ENCODE measurements at regions not wholly inside any gene's neighbourhood (a gene's known extent, or its start where the extent isn't known, plus 50 kb on each side); places are given as distances from the start of the nearest gene placed in this dataset.

DNA sequence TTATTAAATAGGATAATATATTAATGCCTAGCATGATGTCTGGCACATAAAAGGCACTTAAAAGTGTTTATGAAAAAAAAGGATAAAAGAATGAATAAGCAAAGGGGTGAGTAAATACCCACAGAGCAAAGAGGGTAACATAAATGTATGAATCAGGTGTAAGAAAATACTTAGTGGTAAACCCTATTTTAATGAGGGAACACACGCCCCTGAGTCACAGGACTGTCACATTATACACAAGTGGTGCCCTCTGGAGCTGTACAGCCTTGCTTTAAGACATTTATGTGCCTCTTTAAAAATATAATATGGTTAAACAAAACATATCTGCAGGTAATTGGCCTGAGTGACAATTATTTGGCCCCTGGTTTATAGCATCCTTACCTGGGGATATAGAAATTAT is 78.1 kb upstream of the PTBP2 start:
- no peak overlapping the region for H3K27ac ChIP-seq (ENCODE audit: low read depth in 1 of 2, low read length in 2 of 2)
- no peaks in the 10 kb centered on the region for H3K27me3 ChIP-seq (ENCODE audit: control insufficient read depth in 2 of 2, insufficient read depth in 2 of 2, low read length in 2 of 2)

DNA sequence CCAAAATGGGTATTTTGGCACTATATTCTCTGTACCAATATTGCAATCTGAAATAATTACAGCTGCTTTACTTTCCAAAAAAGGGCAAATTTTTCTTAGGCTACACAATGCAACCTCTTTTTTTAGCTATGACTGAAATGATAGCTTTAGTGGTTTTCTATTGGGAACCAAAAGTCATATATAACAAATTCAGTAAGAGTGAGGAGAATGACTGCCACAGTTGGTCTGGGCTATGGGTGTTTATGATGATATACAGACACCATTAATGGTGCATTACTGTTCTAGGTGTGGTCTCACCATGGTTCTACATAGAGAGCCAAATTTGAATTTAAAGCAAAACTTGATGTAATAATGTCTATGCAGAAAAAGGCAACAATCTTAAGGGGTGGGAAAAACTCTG is 72.3 kb upstream of the PTBP2 start:
- Histone ChIP-seq H2AFZ (ENCODE audit: insufficient read depth, low read depth, low read length, poor library complexity, severe bottlenecking) (no peak overlapping the region), H3K9ac (ENCODE audit: insufficient read depth, low read length, poor library complexity, severe bottlenecking) (no peak overlapping the region), H3K4me2 (replicated peaks; ENCODE audit: extremely low read depth, low read length, poor library complexity, severe bottlenecking) (no peak overlapping the region), H3K79me2 (ENCODE audit: insufficient read depth, low read length) (no peaks in the 10 kb centered on the region), H3K36me3 (replicated peaks in 1 of 2; ENCODE audit: control insufficient read depth in 1 of 2, insufficient read depth in 2 of 2, low read length in 2 of 2) (no peaks in the 10 kb centered on the region), H3K27me3 (ENCODE audit: control insufficient read depth in 2 of 2, insufficient read depth in 2 of 2, low read length in 2 of 2) (no peaks in the 10 kb centered on the region), H3K27ac (ENCODE audit: low read depth in 1 of 2, low read length in 2 of 2) (no peak overlapping the region), H3K4me3 (replicated peaks in 1 of 3; ENCODE audit: low read depth in 2 of 3, low read length in 3 of 3) (no peak overlapping the region), H3K9me3 (replicated peaks in 1 of 2; ENCODE audit: control insufficient read depth in 1 of 2, insufficient read depth in 1 of 2, low read length in 2 of 2) (peaks cover 0 to 5% of the 10 kb centered on the region in 2 donors), H3K4me1 (ENCODE audit: control insufficient read depth in 1 of 2, insufficient read depth in 2 of 2, low read length in 2 of 2) (no peaks in the 10 kb centered on the region), H4K20me1 (ENCODE audit: insufficient read depth, low read length) (no peaks in the 10 kb centered on the region)
- intact Hi-C loops (cut with micrococcal nuclease) = no loop called here
- H3K27ac Mint-ChIP-seq = no peak overlapping the region
- H3K4me3 Mint-ChIP-seq = no peak overlapping the region
- H3K36me3 Mint-ChIP-seq = no peaks in the 10 kb centered on the region
- H3K27me3 Mint-ChIP-seq (ENCODE audit: low read depth in 3 of 3) = peaks cover 0 to 3% (median 3%) of the 10 kb centered on the region in 3 donors
- no peak for DNase-seq
- H3K9me3 Mint-ChIP-seq = peaks cover 3 to 15% (median 9%) of the 10 kb centered on the region in 7 donors
- TF ChIP-seq, protein P1, sequence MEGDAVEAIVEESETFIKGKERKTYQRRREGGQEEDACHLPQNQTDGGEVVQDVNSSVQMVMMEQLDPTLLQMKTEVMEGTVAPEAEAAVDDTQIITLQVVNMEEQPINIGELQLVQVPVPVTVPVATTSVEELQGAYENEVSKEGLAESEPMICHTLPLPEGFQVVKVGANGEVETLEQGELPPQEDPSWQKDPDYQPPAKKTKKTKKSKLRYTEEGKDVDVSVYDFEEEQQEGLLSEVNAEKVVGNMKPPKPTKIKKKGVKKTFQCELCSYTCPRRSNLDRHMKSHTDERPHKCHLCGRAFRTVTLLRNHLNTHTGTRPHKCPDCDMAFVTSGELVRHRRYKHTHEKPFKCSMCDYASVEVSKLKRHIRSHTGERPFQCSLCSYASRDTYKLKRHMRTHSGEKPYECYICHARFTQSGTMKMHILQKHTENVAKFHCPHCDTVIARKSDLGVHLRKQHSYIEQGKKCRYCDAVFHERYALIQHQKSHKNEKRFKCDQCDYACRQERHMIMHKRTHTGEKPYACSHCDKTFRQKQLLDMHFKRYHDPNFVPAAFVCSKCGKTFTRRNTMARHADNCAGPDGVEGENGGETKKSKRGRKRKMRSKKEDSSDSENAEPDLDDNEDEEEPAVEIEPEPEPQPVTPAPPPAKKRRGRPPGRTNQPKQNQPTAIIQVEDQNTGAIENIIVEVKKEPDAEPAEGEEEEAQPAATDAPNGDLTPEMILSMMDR (IDR thresholded peaks at IDR 0.05) = no peak
- H3K4me1 Mint-ChIP-seq = no peaks in the 10 kb centered on the region

More for the DNA sequence above, 78.1 kb upstream of the PTBP2 start:
- Mint-ChIP-seq H3K4me3 (no peak overlapping the region), H3K4me1 (no peaks in the 10 kb centered on the region), H3K27ac (no peak overlapping the region), H3K9me3 (peaks cover 0 to 4% (median 0%) of the 10 kb centered on the region in 7 donors), H3K36me3 (no peaks in the 10 kb centered on the region), H3K27me3 (ENCODE audit: low read depth in 3 of 3) (peaks cover 0 to 3% (median 0%) of the 10 kb centered on the region in 3 donors)
- Histone ChIP-seq H3K4me2 (replicated peaks; ENCODE audit: extremely low read depth, low read length, poor library complexity, severe bottlenecking) (no peak overlapping the region), H3K9ac (ENCODE audit: insufficient read depth, low read length, poor library complexity, severe bottlenecking) (no peak overlapping the region), H3K79me2 (ENCODE audit: insufficient read depth, low read length) (no peaks in the 10 kb centered on the region), H3K36me3 (replicated peaks in 1 of 2; ENCODE audit: control insufficient read depth in 1 of 2, insufficient read depth in 2 of 2, low read length in 2 of 2) (no peaks in the 10 kb centered on the region), H3K4me3 (replicated peaks in 1 of 3; ENCODE audit: low read depth in 2 of 3, low read length in 3 of 3) (no peak overlapping the region), H4K20me1 (ENCODE audit: insufficient read depth, low read length) (no peaks in the 10 kb centered on the region), H2AFZ (ENCODE audit: insufficient read depth, low read depth, low read length, poor library complexity, severe bottlenecking) (no peak overlapping the region), H3K9me3 (replicated peaks in 1 of 2; ENCODE audit: control insufficient read depth in 1 of 2, insufficient read depth in 1 of 2, low read length in 2 of 2) (no peaks in the 10 kb centered on the region), H3K4me1 (ENCODE audit: control insufficient read depth in 1 of 2, insufficient read depth in 2 of 2, low read length in 2 of 2) (no peaks in the 10 kb centered on the region)
- intact Hi-C loops (cut with micrococcal nuclease) = no loop called here
- no peak for DNase-seq
- WGBS (ENCODE audit: insufficient coverage) = 86% methylated on average over 1 of the region's 1 CpG
- TF ChIP-seq, protein P1 (IDR thresholded peaks at IDR 0.05) = no peak

All from CD14-positive monocyte (primary cell).